GM19468 (cell line): ENCODE measurements at regions not wholly inside any gene's neighbourhood (a gene's known extent, or its start where the extent isn't known, plus 50 kb on each side); places are given as distances from the start of the nearest gene placed in this dataset.
A peak's percentile ranks its signal among the peaks of the same experiment; 100 is the strongest.
"Not testable (repeated sequence)": the region's sequence is repeated elsewhere in the genome, so short reads cannot be mapped to it uniquely, and the experiment has no call there.

Experiments used
- ATAC-seq: cut with Tn5 transposase; IDR thresholded peaks from one replicate; pipeline ENCODE4 v1.9.1; 2021; ENCODE audit warnings: mild to moderate bottlenecking, moderate library complexity, moderate number of reproducible peaks; ENCODE audit not compliant: unreplicated experiment; ENCODE audit errors: extremely low read depth

GRCh38 chr4:128542047-128542446 lies 254.4 kb upstream of the PGRMC2 start:
- ATAC-seq, result no peak

- ATAC-seq, result no peak
Observed at GRCh38 chr4:128540122-128540521, 252.5 kb upstream of the PGRMC2 start.

DNA sequence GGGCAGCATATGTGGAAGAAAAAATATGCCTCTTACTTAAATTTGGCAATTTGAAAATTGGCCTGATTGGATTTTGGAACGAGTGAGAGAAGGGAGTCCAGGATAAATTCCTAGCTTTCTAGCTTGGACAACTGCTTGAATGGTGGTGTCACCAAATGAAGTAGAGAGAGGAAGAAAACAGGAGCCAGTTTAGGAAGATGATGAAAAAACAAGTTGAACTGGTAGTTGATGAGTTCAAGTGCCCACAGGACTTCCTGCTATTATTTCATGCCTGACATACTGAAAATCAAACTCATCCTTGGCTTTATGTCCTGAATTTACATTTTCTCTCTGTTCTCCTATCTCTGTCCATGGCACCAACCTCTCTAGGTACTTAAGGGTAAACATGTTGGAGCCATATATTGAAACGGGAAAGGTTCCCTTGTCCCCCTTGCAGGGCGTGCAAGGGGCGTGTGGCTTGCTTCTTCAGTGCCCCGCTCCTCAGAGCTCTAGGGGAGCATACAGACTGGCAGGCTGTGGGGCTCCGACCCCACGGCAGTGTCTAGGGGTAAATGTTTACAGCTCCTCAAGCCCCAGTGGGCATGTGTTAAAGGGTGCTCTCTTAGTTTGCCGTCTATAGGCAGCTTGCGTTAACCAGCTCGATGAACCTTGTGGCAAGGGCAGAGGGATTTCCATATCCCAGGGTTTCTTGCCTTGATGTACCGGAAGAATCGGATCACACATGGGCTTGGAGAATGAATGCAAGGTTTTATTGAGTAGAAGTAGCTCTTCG lies 250.7 kb upstream of the PGRMC2 start:
- no peak for ATAC-seq

DNA sequence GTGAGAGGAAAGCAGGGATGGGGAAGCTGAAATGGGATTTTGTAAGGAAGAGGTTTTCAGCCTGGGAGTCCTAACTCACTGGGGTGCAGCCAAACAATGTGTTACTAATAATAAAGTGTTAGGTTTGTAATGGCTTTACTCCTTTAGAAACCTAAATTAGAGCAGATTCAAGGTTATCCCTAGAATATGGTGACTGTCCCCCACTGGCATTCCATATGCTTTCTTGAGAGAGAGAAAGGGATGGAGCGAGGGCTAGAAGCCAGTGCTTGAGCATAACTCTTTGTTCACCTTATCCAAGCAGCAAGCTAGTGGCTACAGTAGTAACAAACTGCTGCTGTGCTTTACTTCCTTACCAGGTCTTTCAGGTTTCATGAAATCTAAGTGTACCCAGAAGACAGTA lies 249.1 kb upstream of the PGRMC2 start:
- no peak for ATAC-seq

DNA sequence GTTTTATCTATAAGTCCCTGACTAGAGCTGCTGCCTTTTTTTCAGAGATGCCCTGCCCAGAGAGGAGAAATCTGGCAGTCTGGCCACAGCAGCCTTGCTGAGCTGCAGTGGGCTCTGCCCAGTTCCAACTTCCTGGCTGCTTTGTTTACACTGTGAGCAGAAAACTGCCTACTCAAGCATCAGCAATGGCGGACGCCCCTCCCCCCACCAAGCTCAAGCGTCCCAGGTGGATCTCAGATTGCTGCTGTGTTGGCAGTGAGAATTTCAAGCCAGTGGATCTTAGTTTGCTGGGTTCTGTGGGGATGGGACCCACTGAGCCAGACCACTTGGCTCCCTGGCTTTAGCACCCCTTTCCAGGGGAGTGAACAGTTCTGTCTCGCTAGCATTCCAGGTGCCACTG lies 247.9 kb upstream of the PGRMC2 start:
- not testable (repeated sequence) for ATAC-seq

GRCh38 chr4:128528793-128529553 lies 241.4 kb upstream of the PGRMC2 start:
- no peak for ATAC-seq

DNA sequence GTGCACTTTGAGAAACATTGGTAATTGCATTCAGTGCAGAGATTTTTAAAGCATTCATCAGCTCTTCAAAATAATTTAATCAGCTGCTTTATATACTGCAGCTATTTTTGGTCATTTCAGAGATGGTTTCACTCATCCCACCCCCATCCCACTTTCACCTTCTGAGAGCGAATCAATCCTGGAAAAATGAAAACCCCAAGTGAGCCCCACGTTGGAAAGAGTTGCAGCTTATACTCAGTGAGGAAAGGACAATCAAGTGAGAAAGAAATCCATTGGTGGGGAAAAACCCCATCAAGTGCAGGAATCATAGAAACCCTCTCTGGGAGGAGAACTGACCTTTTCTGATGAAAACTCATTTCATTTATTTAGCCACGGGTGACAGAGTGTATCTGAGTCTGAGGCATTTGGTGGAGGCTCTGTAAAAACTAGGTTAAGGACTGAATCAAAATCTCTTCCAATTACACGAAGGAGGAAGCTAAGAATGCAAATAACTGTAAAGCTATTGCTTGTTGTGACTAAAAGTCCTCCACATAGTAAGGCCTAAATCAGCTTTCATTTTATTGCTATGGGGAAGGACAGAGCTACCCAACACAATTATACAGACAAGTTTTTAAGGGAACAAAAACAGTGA lies 240.4 kb upstream of the PGRMC2 start:
- ATAC-seq, result no peak

DNA sequence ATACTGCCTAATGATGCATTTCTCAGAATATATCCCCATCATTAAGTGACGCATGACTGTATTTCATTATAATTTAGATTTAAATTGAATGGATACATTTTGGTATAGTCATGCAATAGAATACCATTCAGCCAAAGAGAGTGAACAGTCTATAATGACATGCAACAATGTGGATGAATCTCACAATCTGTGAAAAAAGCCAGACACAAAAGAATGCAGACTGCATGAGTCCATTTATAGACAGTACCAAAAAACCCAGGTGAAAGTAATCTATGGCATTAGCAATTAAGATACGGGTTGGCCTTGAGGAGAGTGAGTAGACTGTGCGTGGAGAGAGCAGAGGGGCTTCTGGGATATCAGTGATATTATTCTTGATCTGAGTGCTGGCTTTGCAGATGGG lies 239.7 kb upstream of the PGRMC2 start:
- no peak for ATAC-seq

- ATAC-seq, result no peak
Observed at GRCh38 chr4:128525992-128526630, 238.5 kb upstream of the PGRMC2 start.

- ATAC-seq, result no peak
Observed at GRCh38 chr4:128525387-128525786, 237.8 kb upstream of the PGRMC2 start.

DNA sequence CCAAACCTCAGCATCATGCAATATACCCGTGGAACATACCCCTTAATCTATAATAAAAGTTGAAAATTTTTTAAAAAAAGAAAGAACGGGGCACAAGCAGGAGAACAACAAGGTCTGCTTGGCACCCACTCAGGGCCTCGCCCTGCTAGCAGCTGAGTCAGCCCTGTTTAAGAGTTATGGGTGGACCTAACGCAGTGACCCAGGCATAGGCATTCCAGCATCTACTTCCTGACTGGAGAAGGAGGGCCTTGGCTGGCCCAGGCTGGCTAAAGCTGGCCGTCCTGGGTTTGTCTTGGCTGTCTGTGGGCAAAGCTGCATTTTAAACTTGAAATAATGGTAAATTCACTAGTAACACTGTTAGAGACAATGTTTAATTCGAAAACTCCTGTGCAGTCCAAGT lies 236.7 kb upstream of the PGRMC2 start:
- no peak for ATAC-seq

DNA sequence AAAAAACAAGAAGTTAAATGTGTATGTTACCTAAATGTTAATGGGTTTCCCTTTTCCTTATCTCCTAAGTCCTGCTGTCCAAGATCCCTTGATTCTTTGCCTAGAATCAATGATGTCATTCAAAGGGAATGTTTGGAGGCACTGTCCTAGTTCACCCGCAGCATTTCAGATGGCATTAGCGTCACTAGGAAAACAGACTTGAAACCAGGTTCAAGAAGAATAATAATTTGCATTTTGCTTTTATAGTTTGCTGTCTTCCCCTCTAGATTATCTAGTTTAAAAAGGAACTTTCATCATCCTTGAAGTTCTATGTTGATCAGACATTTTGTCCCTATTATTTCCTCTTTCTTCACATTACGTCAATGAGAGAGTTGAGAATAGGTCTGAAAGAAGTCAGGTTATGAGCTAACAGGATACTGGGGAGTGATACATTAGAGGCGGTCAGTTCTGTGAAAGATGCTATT lies 234.1 kb upstream of the PGRMC2 start:
- ATAC-seq, result no peak

GRCh38 chr4:128521156-128521555 lies 233.5 kb upstream of the PGRMC2 start:
- no peak for ATAC-seq

DNA sequence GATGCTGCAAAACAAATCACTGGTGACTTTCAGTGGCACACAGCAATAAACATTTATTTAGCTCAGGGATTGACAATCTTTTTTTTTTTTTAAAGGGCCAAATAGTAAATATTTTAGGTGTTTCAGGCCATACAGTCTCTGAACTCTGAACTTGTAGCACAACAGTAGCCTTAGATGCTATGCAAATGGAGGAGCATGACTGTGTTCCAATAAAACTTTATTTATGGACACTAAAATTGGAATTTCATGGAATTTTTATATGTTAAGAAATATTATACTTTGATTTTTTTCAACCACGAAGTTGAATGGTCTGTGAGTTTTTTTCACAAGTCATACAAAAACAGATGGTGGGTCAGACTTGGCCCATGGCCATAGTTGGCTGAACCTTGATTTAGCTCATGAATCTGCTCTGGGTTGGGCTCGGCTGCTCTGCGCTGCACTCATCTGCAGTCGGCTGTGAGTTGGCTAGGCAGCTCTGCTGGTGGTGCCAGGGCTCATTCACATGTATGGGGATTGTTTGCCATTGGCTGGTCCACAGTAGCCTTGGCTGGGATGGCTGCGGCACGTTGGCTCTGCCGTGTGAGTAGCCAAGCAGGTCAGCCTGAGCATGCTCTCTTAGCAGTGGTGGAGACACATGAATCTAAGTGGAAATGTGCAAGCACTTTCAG lies 231.7 kb upstream of the PGRMC2 start:
- no peak for ATAC-seq

GRCh38 chr4:128517739-128518510 lies 230.3 kb upstream of the PGRMC2 start:
- ATAC-seq, result peak; percentile 90

GRCh38 chr4:128517096-128517738 lies 229.6 kb upstream of the PGRMC2 start:
- ATAC-seq, result no peak

DNA sequence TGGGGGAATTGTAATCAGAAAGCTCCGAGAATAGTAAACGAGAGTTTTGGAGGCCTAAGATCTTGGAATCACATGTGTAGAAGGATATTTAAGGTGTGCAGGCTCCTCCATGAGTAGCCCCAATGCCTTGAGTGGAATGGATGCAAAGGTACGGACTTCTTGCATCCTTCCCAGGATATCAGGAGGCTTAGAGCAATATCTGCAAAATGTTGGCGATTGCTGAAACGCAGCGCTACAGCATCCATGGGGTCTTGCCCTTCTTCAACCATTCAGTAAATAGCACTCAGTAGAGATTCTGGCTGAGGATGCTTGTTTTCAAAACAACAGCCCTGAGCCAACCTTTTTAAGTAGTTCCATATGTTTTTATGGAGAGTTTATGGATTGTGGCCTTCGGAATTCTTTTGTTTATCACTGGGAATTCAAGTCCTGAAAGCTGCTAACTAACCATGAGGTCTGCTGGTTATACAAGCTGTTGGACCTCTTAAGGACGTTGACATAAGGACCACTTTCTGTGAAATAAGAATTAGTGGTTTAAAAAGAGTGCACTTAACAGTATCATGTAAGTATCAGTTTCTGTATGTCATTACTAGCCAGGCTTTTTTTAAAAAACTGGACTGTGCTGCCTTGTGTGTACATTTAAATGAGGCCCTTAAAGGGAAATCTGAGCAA lies 228.8 kb upstream of the PGRMC2 start:
- ATAC-seq, result peak; percentile 66
